Neuron (in vitro differentiated cells): ENCODE measurements at regions not wholly inside any gene's neighbourhood (a gene's known extent, or its start where the extent isn't known, plus 50 kb on each side); places are given as distances from the start of the nearest gene placed in this dataset.

Experiments used
- H2AFZ ChIP-seq: one replicate; pipeline ENCODE4 v1.6.1; 2013; ENCODE audit warnings: low read depth, mild to moderate bottlenecking, inconsistent platforms, low read length, moderate library complexity
- H3K27me3 ChIP-seq: one replicate; pipeline ENCODE4 v1.6.1; 2013; ENCODE audit warnings: low read length; ENCODE audit not compliant: insufficient read depth
- H3K36me3 ChIP-seq: one replicate; pipeline ENCODE4 v1.6.1; 2013; ENCODE audit warnings: low read length; ENCODE audit not compliant: insufficient read depth
- H3K4me1 ChIP-seq: one replicate; pipeline ENCODE4 v1.6.1; 2013; ENCODE audit warnings: low read length; ENCODE audit not compliant: insufficient read depth
- H3K4me3 ChIP-seq: 2 replicates; pipeline ENCODE4 v1.5.1; 2013; ENCODE audit warnings: mild to moderate bottlenecking, low read length, moderate library complexity
- H3K9me3 ChIP-seq: one replicate; pipeline ENCODE4 v1.6.1; 2013; ENCODE audit warnings: low read length

DNA sequence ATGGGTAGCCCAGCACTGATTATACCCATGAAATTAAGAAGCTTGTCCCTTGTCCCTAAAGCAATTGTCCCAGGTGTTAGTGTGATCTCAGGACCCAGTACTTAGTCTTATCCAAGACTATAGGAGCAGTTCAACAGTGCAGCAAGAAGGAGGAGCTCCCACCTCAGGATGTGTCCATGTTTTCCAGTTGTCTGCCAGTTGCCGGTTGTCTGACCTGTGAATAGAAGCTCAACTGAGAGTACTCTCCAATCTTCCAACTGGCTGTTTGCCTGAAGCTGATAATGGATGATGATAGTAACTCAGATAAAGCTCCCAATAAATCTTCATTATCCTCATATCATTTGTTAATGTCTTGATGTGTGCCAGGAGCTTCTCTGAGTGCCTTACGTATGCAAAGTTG, 107.2 kb upstream of the HTR2A start:
- Histone ChIP-seq H3K4me1 (no peaks in the 10 kb centered on the region), H2AFZ (no peak overlapping the region), H3K27me3 (no peaks in the 10 kb centered on the region), H3K36me3 (no peaks in the 10 kb centered on the region), H3K9me3 (no peaks in the 10 kb centered on the region), H3K4me3 (no peak overlapping the region)

DNA sequence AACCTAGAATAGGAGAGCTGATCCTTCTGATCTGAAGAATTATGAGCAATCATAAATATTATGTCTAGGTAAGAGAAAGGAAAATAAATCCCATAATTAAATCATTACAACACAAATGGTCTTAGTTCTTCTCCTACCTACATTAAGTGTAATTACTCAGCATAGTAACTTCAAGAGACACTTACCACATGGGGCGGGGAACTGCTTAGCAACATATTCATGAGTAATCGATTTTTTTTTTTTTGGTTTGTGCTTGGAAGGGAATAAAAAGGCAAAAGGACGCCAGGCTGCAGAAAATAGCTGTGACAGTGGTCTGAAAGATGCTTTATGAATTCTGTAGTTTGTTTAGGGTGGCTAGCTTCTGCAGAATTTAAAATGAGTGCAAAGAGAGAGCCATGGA, 103.3 kb upstream of the HTR2A start:
- no peak overlapping the region for H2AFZ ChIP-seq
- H3K9me3 ChIP-seq, result no peaks in the 10 kb centered on the region
- no peak overlapping the region for H3K4me3 ChIP-seq
- H3K27me3 ChIP-seq, result no peaks in the 10 kb centered on the region
- H3K4me1 ChIP-seq, result no peaks in the 10 kb centered on the region
- H3K36me3 ChIP-seq, result no peaks in the 10 kb centered on the region

DNA sequence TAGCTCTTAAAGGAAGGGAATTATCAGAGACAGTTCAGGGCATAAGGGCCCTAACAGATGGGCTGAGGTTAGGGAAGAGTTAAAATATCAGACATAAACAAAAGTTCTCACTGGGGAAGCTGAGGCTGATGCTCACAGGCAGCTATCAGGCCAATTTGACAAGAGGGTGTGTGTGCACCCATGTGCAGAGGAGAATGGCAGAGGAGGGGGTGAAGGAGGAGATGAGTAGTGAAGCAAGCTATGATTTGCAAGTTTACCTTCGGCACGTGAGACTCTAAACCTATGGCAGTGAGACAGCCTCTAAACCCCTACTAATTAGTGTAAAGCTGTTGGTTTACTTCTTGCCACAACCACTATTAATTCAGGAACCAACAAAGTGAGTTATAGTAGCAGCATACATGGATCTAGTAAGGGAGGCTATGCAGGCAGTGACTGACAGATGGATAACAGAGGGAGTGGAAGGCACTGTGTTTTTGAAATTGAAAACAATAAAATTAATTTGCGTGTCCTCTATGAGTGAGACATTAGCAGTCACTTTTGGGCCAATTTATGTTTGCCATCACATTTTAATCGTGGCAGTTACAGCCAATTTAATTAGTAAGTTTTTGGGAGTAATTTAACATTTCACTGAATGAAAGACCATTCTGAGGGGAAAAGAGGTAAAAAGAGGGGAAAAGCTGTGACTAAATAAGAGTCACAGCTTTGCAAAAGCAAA, 99.6 kb upstream of the HTR2A start:
- H3K9me3 ChIP-seq, result no peaks in the 10 kb centered on the region
- H3K4me3 ChIP-seq, result no peak overlapping the region
- no peaks in the 10 kb centered on the region for H3K27me3 ChIP-seq
- H3K36me3 ChIP-seq, result no peaks in the 10 kb centered on the region
- H2AFZ ChIP-seq, result no peak overlapping the region
- H3K4me1 ChIP-seq, result no peaks in the 10 kb centered on the region

DNA sequence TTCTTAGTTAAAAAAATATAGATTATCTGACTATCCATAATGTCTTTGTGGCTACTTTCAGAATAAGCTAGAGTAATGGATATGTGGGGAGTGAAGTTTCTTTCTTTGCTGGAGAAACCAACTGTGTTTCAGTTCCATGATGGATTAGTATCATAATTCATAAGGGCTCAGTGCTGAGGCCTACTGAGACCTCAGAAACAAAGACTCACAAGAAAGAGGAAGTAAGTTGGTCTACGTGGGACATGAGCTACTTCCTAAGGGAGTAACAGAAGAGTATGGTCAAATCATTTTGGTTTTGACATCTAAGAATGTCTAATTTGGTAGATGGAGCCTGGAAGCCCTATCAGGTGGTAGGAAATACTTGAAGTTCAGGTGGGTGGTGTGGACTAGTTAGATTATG, 99.0 kb upstream of the HTR2A start:
- no peaks in the 10 kb centered on the region for H3K9me3 ChIP-seq
- no peaks in the 10 kb centered on the region for H3K36me3 ChIP-seq
- no peak overlapping the region for H2AFZ ChIP-seq
- H3K4me3 ChIP-seq, result no peak overlapping the region
- no peaks in the 10 kb centered on the region for H3K4me1 ChIP-seq
- no peaks in the 10 kb centered on the region for H3K27me3 ChIP-seq

DNA sequence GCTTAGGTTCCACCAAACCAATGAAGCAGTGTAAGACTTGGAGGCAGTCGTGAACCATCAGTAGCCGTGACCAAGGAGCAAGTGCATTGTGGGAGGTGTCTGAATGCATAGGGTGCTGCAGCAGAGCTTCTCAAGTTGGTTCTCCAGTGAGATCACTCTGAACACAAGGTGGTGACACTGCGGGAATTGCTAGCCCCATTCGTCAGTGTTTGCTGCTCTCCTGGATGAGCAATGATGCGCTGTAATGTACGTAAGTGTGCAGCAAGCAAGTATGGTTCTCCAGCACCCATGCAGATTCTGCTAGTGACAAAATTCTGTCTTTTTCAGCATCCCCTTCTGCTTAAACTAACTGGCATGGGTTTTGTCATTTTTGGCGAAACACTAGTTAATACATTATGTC, 97.6 kb upstream of the HTR2A start:
- Histone ChIP-seq H3K27me3 (no peaks in the 10 kb centered on the region), H3K9me3 (no peaks in the 10 kb centered on the region), H3K36me3 (no peaks in the 10 kb centered on the region), H3K4me3 (no peak overlapping the region), H2AFZ (no peak overlapping the region), H3K4me1 (no peaks in the 10 kb centered on the region)

DNA sequence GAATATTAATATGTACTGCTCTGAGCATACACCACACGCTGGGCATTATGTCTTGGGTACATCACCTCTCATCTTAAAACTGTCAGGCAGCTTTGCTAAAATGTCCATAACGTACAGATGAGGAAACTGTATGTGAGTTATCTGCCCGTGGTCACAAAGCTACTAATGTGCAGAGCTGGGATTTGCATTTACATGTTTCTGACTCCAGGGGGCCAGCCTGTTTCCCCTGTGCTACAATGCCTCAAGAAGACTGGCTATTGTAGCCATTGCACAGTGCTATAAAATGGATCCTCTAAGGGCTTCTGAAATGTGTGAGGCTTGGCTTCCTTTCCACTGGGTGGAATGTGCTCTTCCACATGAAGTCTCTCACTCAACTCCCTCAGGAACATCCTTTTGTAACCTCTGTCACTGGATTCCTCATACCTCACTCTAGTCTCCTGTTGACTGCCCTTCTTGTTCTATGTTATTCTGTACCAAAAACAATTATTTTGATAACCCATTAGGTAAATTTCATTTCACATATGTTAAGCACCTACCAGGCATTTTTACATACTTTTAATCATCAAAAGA, 95.6 kb upstream of the HTR2A start:
- no peaks in the 10 kb centered on the region for H3K4me1 ChIP-seq
- H3K36me3 ChIP-seq, result no peaks in the 10 kb centered on the region
- no peaks in the 10 kb centered on the region for H3K27me3 ChIP-seq
- H3K9me3 ChIP-seq, result no peaks in the 10 kb centered on the region
- no peak overlapping the region for H2AFZ ChIP-seq
- no peak overlapping the region for H3K4me3 ChIP-seq

DNA sequence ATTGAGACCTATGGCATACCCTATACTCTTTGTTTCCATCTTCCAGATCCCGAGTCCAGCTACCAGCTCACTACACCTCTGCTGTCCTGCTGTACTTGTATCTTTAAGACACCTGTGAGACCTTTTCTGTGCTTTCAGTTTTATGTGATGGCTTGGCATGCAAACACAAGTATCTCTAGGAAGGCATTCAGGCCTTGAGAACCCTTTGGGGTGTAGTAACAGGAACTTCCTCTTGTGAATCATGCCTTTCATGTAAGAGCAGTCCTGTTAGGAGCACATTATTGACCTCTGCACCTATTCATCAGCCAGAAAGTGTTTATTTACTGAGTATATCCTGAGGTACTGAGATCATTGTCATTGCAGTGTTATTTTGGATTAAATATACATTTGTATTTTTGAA, 87.0 kb upstream of the HTR2A start:
- no peak overlapping the region for H3K4me3 ChIP-seq
- no peak overlapping the region for H2AFZ ChIP-seq
- no peaks in the 10 kb centered on the region for H3K9me3 ChIP-seq

DNA sequence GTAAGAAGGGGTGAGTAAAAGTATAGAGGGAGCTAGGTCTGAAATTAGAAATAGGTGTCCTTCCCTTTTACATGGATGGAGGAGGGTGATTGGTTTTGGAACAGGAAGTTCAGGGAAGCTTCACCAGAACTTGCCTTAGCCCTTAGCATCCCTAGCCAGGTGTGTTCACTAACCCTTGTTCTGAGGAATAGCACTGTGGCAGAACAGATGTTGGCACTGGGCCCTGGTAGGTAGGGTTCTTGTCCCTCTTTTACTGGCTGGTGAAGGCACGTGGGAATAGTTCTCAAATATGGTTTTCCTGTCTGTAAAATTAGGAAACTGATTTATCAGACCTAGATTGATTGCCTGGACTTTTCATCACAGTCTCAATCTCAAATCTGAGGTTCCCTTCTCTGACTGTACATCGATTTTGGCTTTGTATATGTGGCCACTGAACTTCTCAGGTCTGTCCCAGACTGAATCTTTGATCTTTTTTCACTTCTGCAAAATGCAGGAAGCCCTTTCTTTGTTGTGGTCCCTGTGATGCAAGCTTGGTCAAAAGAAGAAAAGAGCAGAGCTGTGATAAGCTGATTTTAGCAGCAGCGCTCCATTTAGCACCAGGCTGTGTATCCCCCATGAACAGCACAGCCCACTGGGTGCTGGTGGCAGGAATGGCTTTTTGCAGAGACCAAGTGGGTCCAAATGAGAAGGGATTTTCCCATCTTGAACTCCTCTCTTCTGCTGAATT, 86.2 kb upstream of the HTR2A start:
- H3K4me1 ChIP-seq, result no peaks in the 10 kb centered on the region
- no peaks in the 10 kb centered on the region for H3K27me3 ChIP-seq
- no peaks in the 10 kb centered on the region for H3K9me3 ChIP-seq

More for the DNA sequence above, 87.0 kb upstream of the HTR2A start:
- Histone ChIP-seq H3K27me3 (no peaks in the 10 kb centered on the region), H3K36me3 (no peaks in the 10 kb centered on the region), H3K4me1 (no peaks in the 10 kb centered on the region)

DNA sequence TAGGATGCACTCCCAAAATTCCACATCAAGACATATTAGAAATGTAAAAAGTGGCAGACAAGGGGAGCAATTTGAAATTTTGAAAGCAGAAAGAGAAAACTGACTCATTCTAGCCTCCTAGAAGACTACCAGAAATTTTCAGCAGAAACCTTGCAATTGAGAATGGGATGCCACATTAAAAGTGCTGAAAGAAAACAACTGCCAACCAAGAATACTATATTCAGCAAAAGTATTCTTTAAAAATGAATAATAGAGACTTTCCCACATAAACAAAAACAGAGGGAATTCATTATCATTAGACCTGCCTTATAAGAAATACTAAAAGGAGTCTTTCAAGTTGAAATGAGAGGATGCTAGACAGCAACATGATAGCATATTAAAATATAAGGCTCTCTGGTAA, 78.3 kb upstream of the HTR2A start:
- Histone ChIP-seq H3K9me3 (no peaks in the 10 kb centered on the region), H2AFZ (no peak overlapping the region), H3K4me3 (no peak overlapping the region), H3K36me3 (no peaks in the 10 kb centered on the region), H3K27me3 (no peaks in the 10 kb centered on the region), H3K4me1 (no peaks in the 10 kb centered on the region)

More for the DNA sequence above, 86.2 kb upstream of the HTR2A start:
- Histone ChIP-seq H3K36me3 (no peaks in the 10 kb centered on the region), H2AFZ (no peak overlapping the region), H3K4me3 (no peak overlapping the region)

DNA sequence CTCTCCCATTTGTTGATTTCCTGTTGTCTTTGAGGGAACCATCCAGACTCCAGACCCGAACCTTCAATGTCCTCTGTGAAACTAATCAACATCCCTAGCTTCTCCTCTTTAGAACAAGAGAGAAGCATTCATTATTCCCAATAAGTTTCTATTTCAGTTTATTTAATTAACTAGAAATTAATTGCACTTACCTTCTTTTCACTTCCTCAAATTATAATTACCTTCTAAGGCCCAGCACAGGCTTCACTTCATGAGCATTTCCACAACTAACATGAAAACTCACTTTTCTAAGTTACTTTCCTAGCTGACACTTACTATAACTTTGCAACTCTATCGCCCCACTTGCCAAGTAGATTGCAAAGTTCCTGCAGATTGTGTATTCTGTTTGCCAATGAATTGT, 71.6 kb upstream of the HTR2A start:
- Histone ChIP-seq H3K9me3 (no peaks in the 10 kb centered on the region), H3K4me1 (no peaks in the 10 kb centered on the region), H3K4me3 (no peak overlapping the region), H3K27me3 (no peaks in the 10 kb centered on the region), H2AFZ (no peak overlapping the region), H3K36me3 (no peaks in the 10 kb centered on the region)

DNA sequence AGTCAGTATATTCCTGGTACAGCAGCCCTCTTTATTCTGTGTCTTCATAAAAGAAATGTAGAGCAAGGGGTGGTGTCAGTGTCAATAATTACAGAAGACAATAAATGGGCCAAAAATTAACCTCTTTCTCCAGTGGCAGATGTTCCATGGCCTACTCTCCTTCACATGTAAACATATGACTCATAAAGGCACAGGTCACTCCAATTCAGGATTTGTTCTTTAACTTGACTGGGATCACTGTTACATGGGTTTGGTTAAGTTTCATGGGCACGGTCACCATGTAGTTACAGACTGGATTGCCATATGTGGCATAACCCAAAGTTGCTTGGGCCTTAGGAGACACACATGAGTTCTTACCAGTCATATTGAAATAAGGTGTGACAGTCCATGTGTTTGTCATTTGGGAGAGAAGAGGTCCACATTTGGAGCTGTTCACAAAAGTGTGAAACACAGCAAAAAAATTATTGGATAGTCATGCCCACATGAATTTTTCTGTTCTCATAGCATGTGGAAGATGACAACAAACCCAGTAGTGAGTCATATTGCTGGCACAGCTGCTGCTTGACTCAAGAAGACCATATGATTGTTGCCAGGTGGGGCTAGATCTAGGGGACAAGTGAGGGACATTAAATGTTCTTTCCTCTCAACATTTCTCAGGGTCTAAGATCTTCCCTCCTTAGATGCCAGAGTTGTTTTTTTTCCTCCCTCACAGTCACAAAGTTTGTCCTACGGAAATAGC, 68.1 kb upstream of the HTR2A start:
- no peaks in the 10 kb centered on the region for H3K9me3 ChIP-seq
- no peak overlapping the region for H3K4me3 ChIP-seq
- no peaks in the 10 kb centered on the region for H3K36me3 ChIP-seq
- no peaks in the 10 kb centered on the region for H3K4me1 ChIP-seq
- H3K27me3 ChIP-seq, result no peaks in the 10 kb centered on the region
- H2AFZ ChIP-seq, result no peak overlapping the region

DNA sequence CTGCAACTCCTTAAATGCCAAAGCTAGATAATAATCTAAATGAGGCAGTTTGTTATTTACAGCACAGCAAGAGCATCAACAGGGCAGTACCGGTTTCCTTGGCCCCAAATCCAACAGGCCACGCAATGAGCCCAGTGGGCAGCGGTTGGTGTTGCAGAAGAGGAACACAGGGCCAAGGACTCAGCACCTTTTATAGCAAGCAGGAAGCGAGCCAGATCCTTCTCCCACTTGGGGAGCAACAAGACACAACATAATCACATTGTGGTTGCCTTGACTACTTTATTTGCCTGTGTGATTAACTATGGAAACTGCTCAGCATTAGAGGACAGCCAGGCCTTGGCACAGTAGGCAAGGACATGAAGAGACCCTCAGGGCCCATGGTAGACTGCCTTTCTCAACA, 67.1 kb upstream of the HTR2A start:
- Histone ChIP-seq H3K36me3 (no peaks in the 10 kb centered on the region), H3K9me3 (no peaks in the 10 kb centered on the region), H2AFZ (no peak overlapping the region), H3K27me3 (no peaks in the 10 kb centered on the region), H3K4me1 (no peaks in the 10 kb centered on the region), H3K4me3 (no peak overlapping the region)

DNA sequence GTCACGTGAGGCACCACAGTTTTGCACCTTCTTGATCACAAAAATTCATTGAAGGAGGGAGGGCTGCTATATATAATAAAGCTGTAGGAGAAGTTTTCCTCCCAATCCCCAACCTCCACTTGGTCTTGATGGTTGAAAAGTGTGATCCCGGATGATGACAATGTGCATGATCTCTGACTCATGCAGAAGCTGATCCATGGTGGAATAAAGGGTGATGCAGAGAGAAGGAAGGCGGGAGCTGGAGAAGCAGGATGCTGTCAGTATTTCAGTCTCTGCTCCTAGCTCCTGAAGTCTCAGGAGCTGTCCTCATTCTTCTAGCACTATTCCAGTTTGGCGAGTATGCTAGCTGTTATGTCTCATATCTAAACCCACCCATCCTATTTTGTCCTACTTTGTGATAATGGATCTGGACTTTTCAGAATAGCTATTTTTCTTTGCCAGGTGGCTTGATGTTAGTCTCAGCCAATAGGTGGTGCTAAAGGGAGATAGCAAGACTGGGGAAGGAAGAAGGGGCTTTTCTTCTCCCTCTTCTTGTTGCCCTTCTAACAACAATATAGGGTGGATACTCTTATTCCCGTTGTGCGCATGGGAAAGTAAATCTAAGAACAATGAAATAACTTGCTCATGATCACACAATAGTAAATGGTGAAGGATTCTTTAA, 65.6 kb upstream of the HTR2A start:
- Histone ChIP-seq H2AFZ (no peak overlapping the region), H3K4me3 (no peak overlapping the region), H3K36me3 (no peaks in the 10 kb centered on the region), H3K4me1 (no peaks in the 10 kb centered on the region), H3K27me3 (no peaks in the 10 kb centered on the region), H3K9me3 (no peaks in the 10 kb centered on the region)
